Ovary (tissue), 3 donors: ENCODE measurements at regions not wholly inside any gene's neighbourhood (a gene's known extent, or its start where the extent isn't known, plus 50 kb on each side); places are given as distances from the start of the nearest gene placed in this dataset.

Source experiments
- CTCF ChIP-seq, 3 donors: fragments of 450-650 bp in 2 of 3; fragments of 200-600 bp in 1 of 3; IDR thresholded peaks; one replicate each; pipeline versions ENCODE4 v1.5.1 to v1.8.0; 2016 to 2022; ENCODE audit warnings: antibody characterized with exemption in 3 of 3, mild to moderate bottlenecking in 1 of 3
- EP300 ChIP-seq: sonication (generic); formaldehyde crosslinking; IDR thresholded peaks from one replicate; pipeline ENCODE4 v1.6.1; 2017; ENCODE audit warnings: antibody characterized with exemption
- POLR2A ChIP-seq: fragments of 450-650 bp; IDR thresholded peaks from one replicate; pipeline ENCODE4 v1.6.1; 2017; ENCODE audit warnings: antibody characterized with exemption, mild to moderate bottlenecking, moderate library complexity
- donor health status: DM: no; HTN: no; CAD: no.

- TF ChIP-seq EP300 (no peak), CTCF (IDR thresholded peaks at IDR 0.05) (no peak), POLR2A (no peak)
Observed at GRCh38 chr18:2448565-2449151, 122.6 kb downstream of the METTL4 start.
